HUES64 (cell line): ENCODE measurements at regions not wholly inside any gene's neighbourhood (a gene's known extent, or its start where the extent isn't known, plus 50 kb on each side); places are given as distances from the start of the nearest gene placed in this dataset.
"Not testable (repeated sequence)": the region's sequence is repeated elsewhere in the genome, so short reads cannot be mapped to it uniquely, and the experiment has no call there.

Experiments
- H3K27ac ChIP-seq: 2 replicates; pipeline ENCODE4 v1.7.0; 2013; ENCODE audit warnings: low read depth, low read length, inconsistent platforms
- H3K27me3 ChIP-seq: 2 replicates; pipeline ENCODE4 v1.6.1; 2013; ENCODE audit warnings: mild to moderate bottlenecking, low read length; ENCODE audit not compliant: insufficient read depth
- H3K36me3 ChIP-seq: 2 replicates; pipeline ENCODE4 v1.6.1; 2013; ENCODE audit warnings: mild to moderate bottlenecking, low read length; ENCODE audit not compliant: insufficient read depth
- H3K4me1 ChIP-seq: 2 replicates; pipeline ENCODE4 v1.6.1; 2013; ENCODE audit warnings: mild to moderate bottlenecking, low read length, moderate library complexity; ENCODE audit not compliant: insufficient read depth
- H3K4me3 ChIP-seq: 2 replicates; pipeline ENCODE4 v1.5.1; 2013; ENCODE audit warnings: mild to moderate bottlenecking, low read length, moderate library complexity
- H3K9ac ChIP-seq: 2 replicates; pipeline ENCODE4 v1.6.1; 2013; ENCODE audit warnings: mild to moderate bottlenecking, low read depth, low read length
- H3K9me3 ChIP-seq: 2 replicates; pipeline ENCODE4 v1.6.1; 2013; ENCODE audit warnings: low read depth, low read length; ENCODE audit not compliant: insufficient read depth
- WGBS: fragments of 150-250, 120-280 bp; methylation state at CpG from one replicate; pipeline ENCODE4 v1.1.7; 2013; ENCODE audit warnings: missing lambda C conversion rate; 5-methylcytosine and 5-hydroxymethylcytosine counted together

- Histone ChIP-seq H3K36me3 (no peaks in the 10 kb centered on the region), H3K9me3 (no peaks in the 10 kb centered on the region), H3K9ac (no peak overlapping the region), H3K27me3 (no peaks in the 10 kb centered on the region), H3K4me3 (no peak overlapping the region), H3K27ac (no peak overlapping the region), H3K4me1 (peaks cover 6% of the 10 kb centered on the region)
- 92% methylated on average over 4 of the region's 4 CpGs for WGBS
Measured at GRCh38 chr9:38332625-38333024, 59.9 kb upstream of the ALDH1B1 start.

DNA sequence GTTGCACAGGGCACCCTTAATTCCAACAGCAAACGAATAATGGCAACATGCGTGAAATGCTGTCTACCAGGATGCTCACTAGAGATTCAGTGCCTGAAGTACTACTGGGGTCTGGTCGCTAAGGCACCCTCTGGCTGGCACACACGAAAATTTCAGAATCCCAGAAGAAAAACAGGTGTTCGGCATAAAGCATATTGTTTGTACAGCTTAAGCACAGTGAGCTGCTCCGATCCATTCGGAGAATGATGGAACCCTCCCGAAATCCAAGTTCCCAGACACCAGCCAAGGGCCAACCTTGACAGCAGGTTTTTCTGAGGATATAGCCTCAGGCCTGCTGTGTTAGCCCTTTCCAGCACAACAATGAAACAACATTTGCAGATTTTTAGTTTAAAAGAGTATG lies 61.4 kb upstream of the ALDH1B1 start:
- Histone ChIP-seq H3K9me3 (no peaks in the 10 kb centered on the region), H3K9ac (no peak overlapping the region)
- 96% methylated on average over 8 of the region's 8 CpGs for WGBS

GRCh38 chr9:38329968-38330367 lies 62.5 kb upstream of the ALDH1B1 start:
- H3K9me3 ChIP-seq: no peaks in the 10 kb centered on the region
- H3K27me3 ChIP-seq: no peaks in the 10 kb centered on the region
- no peaks in the 10 kb centered on the region; the same call in 1 of the 2 replicates for H3K4me1 ChIP-seq
- no peak overlapping the region for H3K9ac ChIP-seq
- WGBS: 97% methylated on average over 11 of the region's 11 CpGs
- no peak overlapping the region for H3K4me3 ChIP-seq
- no peak overlapping the region for H3K27ac ChIP-seq
- H3K36me3 ChIP-seq: no peaks in the 10 kb centered on the region

More for the DNA sequence above, 61.4 kb upstream of the ALDH1B1 start:
- no peaks in the 10 kb centered on the region for H3K27me3 ChIP-seq
- no peaks in the 10 kb centered on the region for H3K36me3 ChIP-seq
- peaks cover 5% of the 10 kb centered on the region for H3K4me1 ChIP-seq
- H3K27ac ChIP-seq: no peak overlapping the region
- H3K4me3 ChIP-seq: no peak overlapping the region

GRCh38 chr9:38328765-38329164 lies 63.7 kb upstream of the ALDH1B1 start:
- WGBS: 89% methylated on average over 1 of the region's 1 CpG
- no peak overlapping the region for H3K9ac ChIP-seq
- H3K27ac ChIP-seq: no peak overlapping the region
- no peaks in the 10 kb centered on the region for H3K27me3 ChIP-seq
- H3K9me3 ChIP-seq: no peaks in the 10 kb centered on the region
- H3K36me3 ChIP-seq: no peaks in the 10 kb centered on the region
- H3K4me3 ChIP-seq: no peak overlapping the region
- no peaks in the 10 kb centered on the region; the same call in 1 of the 2 replicates for H3K4me1 ChIP-seq

DNA sequence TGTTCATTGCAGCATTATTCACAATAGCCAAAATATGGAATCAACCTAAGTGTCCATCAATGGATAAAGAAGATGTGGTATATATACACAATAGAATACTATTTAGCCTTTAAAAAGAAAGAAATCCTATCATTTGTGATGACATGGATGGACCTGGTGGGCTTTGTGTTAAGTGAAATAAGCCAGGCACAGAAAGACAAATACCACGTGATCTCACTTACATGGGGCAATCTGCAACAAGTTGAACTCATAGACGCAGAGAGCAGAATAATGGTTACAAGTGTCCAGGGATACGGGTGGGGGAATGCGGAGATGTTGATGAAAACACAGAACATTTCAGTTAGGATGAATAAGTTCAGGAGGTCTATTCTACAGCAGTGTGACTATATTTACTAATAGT lies 66.4 kb upstream of the ALDH1B1 start:
- H3K9me3 ChIP-seq: no peaks in the 10 kb centered on the region
- no peaks in the 10 kb centered on the region for H3K4me1 ChIP-seq
- no peak overlapping the region for H3K4me3 ChIP-seq
- WGBS: 95% methylated on average over 4 of the region's 4 CpGs
- H3K27me3 ChIP-seq: no peaks in the 10 kb centered on the region
- H3K9ac ChIP-seq: no peak overlapping the region
- H3K36me3 ChIP-seq: no peaks in the 10 kb centered on the region
- H3K27ac ChIP-seq: no peak overlapping the region

DNA sequence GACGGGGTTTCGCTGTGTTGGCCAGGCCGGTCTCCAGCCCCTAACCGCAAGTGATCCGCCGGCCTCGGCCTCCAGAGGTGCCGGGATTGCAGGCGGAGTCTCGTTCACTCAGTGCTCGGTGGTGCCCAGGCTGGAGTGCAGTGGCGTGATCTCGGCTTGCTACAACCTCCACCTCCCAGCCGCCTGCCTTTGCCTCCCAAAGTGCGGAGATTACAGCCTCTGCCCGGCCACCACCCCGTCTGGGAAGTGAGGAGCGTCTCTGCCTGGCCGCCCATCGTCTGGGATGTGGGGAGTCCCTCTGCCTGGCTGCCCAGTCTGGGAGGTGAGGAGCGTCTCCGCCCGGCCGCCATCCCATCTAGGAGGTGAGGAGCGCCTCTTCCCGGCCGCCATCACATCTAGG lies 68.3 kb upstream of the ALDH1B1 start:
- H3K27me3 ChIP-seq, H3K36me3 ChIP-seq, H3K9ac ChIP-seq, H3K9me3 ChIP-seq, H3K27ac ChIP-seq, H3K4me3 ChIP-seq, H3K4me1 ChIP-seq: not testable (repeated sequence)
- WGBS: 95% methylated on average over 22 of the region's 27 CpGs

DNA sequence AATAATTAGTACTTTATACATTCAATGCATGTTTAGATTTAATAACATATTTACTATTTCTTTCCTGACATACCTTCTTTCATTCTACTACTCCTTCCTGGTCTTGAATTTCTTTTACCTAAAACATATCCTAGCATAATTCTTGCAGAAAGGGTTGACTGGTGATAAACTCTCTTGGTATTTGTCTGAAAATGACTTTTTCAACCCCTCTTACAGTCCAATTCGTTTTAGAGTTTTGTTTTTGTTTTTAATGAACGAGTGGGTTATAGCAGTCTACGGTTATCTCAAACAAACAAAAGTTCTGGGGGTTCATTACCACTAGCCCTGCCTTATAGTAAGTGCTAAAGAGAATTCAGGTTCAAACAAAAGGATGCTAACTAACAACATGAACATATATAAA lies 69.6 kb upstream of the ALDH1B1 start:
- WGBS: no CpG with 5 or more reads among the region's 3 CpGs
- no peak overlapping the region for H3K4me3 ChIP-seq
- no peaks in the 10 kb centered on the region for H3K4me1 ChIP-seq
- H3K36me3 ChIP-seq: no peaks in the 10 kb centered on the region
- H3K27ac ChIP-seq: no peak overlapping the region
- no peak overlapping the region for H3K9ac ChIP-seq
- H3K27me3 ChIP-seq: no peaks in the 10 kb centered on the region
- no peaks in the 10 kb centered on the region for H3K9me3 ChIP-seq

DNA sequence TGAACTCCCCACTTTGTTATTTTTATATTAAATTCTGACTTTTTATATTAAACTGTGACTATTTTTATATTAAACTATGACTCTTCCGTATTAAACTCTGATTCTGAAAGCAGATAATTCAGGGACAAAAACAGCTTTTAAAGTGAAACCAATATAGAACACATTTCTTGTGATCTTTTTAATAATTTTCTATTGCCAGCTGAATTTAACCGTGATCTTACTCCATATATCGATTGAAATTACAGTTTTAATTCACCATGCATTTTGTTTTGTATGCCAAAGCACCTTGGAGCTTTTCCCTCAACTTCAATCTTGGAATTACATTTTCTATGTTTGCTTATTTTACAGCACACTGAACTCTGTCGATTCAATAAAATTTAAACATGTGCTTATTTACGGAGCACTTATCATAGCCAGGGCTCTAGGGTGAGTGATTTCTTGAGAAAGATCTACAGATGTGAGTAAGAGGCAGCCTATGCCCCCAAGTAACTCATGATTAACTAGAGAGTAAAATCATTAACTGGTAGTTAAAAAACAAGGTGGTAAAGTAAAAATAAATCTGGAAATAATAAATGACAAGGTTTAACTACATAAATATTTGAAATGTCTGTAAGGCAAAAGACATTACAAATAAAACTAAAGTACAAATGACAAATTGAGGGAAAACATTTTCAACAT lies 72.9 kb upstream of the ALDH1B1 start:
- H3K36me3 ChIP-seq: no peaks in the 10 kb centered on the region
- 94% methylated on average over 5 of the region's 5 CpGs for WGBS
- no peaks in the 10 kb centered on the region for H3K27me3 ChIP-seq
- no peaks in the 10 kb centered on the region for H3K4me1 ChIP-seq
- H3K4me3 ChIP-seq: no peak overlapping the region
- no peak overlapping the region for H3K27ac ChIP-seq
- H3K9ac ChIP-seq: no peak overlapping the region
- no peaks in the 10 kb centered on the region for H3K9me3 ChIP-seq

GRCh38 chr9:38318759-38319495 lies 73.6 kb upstream of the ALDH1B1 start:
- Histone ChIP-seq H3K9me3 (no peaks in the 10 kb centered on the region), H3K36me3 (no peaks in the 10 kb centered on the region), H3K4me3 (no peak overlapping the region), H3K4me1 (no peaks in the 10 kb centered on the region), H3K9ac (no peak overlapping the region), H3K27me3 (no peaks in the 10 kb centered on the region), H3K27ac (no peak overlapping the region)
- 82% methylated on average over 13 of the region's 13 CpGs for WGBS

DNA sequence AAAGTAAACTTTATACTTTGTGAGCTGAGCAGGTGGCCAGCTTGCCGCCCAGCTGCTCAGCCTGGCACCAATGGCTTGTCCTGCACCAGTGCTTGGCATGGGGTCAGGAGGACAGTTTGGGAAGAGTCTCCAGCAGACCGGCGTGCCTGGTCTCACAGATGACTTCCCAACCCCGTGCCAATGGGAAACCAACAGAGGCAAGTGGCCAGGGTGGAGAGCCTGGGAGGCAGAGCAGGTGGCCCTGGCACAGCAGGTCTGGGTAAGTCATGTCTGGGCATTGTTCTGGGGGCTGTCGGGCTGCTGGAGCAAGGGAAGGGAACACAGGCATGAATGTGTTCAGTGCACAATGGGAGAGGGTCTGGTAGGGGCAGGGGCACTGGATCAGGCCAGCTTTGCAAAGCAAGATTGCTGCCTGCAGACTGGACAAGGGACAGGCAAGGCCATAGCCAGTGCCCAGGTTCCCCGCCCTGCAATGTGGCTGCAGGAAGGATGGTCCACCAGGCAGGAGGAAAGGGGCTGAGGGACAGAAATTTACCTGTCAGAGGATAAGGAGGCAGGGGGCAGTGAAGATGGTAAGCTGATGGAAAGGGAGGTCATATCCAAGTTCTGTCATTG lies 76.2 kb upstream of the ALDH1B1 start:
- H3K9me3 ChIP-seq: no peaks in the 10 kb centered on the region
- 94% methylated on average over 6 of the region's 6 CpGs for WGBS
- H3K9ac ChIP-seq: no peak overlapping the region
- H3K36me3 ChIP-seq: no peaks in the 10 kb centered on the region
- H3K4me1 ChIP-seq: no peaks in the 10 kb centered on the region
- H3K4me3 ChIP-seq: no peak overlapping the region
- H3K27ac ChIP-seq: no peak overlapping the region
- no peaks in the 10 kb centered on the region for H3K27me3 ChIP-seq

- Histone ChIP-seq H3K9ac (no peak overlapping the region), H3K36me3 (no peaks in the 10 kb centered on the region), H3K4me1 (0 out of 2 replicates have a peak, but pooled peaks cover 11% of the 10 kb centered on the region), H3K9me3 (no peaks in the 10 kb centered on the region), H3K4me3 (no peak overlapping the region), H3K27ac (no peak overlapping the region), H3K27me3 (no peaks in the 10 kb centered on the region)
- WGBS: 85% methylated on average over 9 of the region's 9 CpGs
Measured at GRCh38 chr9:38315085-38315595, 77.4 kb upstream of the ALDH1B1 start.
